ENCODE measurements at regions not wholly inside any gene's neighbourhood (a gene's known extent, or its start where the extent isn't known, plus 50 kb on each side); places are given as distances from the start of the nearest gene placed in this dataset.

GRCh38 chr22:27212617-27213177 is 555.3 kb downstream of the MIAT start:
- DNase-seq: peak; percentile 90

GRCh38 chr22:27213294-27213693 is 555.9 kb downstream of the MIAT start:
- DNase-seq: no peak

GRCh38 chr22:27213766-27214581 is 556.6 kb downstream of the MIAT start:
- DNase-seq: peak; percentile 75

- no peak for DNase-seq
Observed at GRCh38 chr22:27214691-27215090, 557.3 kb downstream of the MIAT start.

- no peak for DNase-seq
Observed at GRCh38 chr22:27215871-27216270, 558.5 kb downstream of the MIAT start.

- no peak for DNase-seq
Observed at GRCh38 chr22:27216444-27216843, 559.1 kb downstream of the MIAT start.

GRCh38 chr22:27217154-27217553 is 559.8 kb downstream of the MIAT start:
- DNase-seq: no peak

GRCh38 chr22:27218012-27218920 is 560.9 kb downstream of the MIAT start:
- DNase-seq: no peak

GRCh38 chr22:27219036-27219435 is 561.6 kb downstream of the MIAT start:
- no peak for DNase-seq

- DNase-seq: no peak
Observed at GRCh38 chr22:27220339-27220738, 563.0 kb downstream of the MIAT start.

- DNase-seq: no peak
Observed at GRCh38 chr22:27222178-27222577, 564.8 kb downstream of the MIAT start.

GRCh38 chr22:27223317-27224177 is 566.2 kb downstream of the MIAT start:
- DNase-seq: no peak

- peak; percentile 75 for DNase-seq
Observed at GRCh38 chr22:27224485-27225374, 567.3 kb downstream of the MIAT start.

GRCh38 chr22:27226666-27227065 is 569.3 kb downstream of the MIAT start:
- no peak for DNase-seq

GRCh38 chr22:27228771-27229170 is 571.4 kb downstream of the MIAT start:
- DNase-seq: no peak

- no peak for DNase-seq
Observed at GRCh38 chr22:27230189-27230588, 571.4 kb downstream of the MN1 start.

- DNase-seq: no peak
Observed at GRCh38 chr22:27231266-27231665, 570.3 kb downstream of the MN1 start.

GRCh38 chr22:27232077-27232476 is 569.5 kb downstream of the MN1 start:
- DNase-seq: no peak

- DNase-seq: no peak
Observed at GRCh38 chr22:27237080-27237741, 564.3 kb downstream of the MN1 start.

GRCh38 chr22:27238935-27239510 is 562.5 kb downstream of the MN1 start:
- DNase-seq: peak; percentile 73

GRCh38 chr22:27239520-27239919 is 562.0 kb downstream of the MN1 start:
- no peak for DNase-seq

Measured in eye (tissue), 1 donor.